Thyroid gland (tissue), 4 donors: ENCODE measurements at regions not wholly inside any gene's neighbourhood (a gene's known extent, or its start where the extent isn't known, plus 50 kb on each side); places are given as distances from the start of the nearest gene placed in this dataset.

Experiments
- DNase-seq, 2 donors: peaks; one replicate each; pipeline ENCODE4 v3.0.0-alpha.2; 2019
- H3K27ac ChIP-seq, 3 donors: fragments of 200-600 bp; sonication (generic); 1 replicate in 2 of 3; 2 replicates in 1 of 3; pipeline ENCODE4 v1.5.1; 2016 to 2019; ENCODE audit warnings: mild to moderate bottlenecking in 1 of 3, moderate library complexity in 1 of 3
- H3K27me3 ChIP-seq: fragments of 200-600 bp; sonication (generic); one replicate; pipeline ENCODE4 v1.5.1; 2019
- H3K36me3 ChIP-seq, 2 donors: fragments of 200-600 bp; sonication (generic); one replicate each; pipeline ENCODE4 v1.5.1; 2016 to 2019
- H3K4me1 ChIP-seq, 2 donors: fragments of 200-600 bp; sonication (generic); one replicate each; pipeline ENCODE4 v1.5.1; 2017 to 2019
- H3K4me3 ChIP-seq, 3 donors: fragments of 200-600 bp; sonication (generic); replicated peaks in 1 of 3; 1 replicate in 2 of 3; 2 replicates in 1 of 3; pipeline ENCODE4 v1.5.1; 2016; ENCODE audit warnings: mild to moderate bottlenecking in 1 of 3
- H3K9me3 ChIP-seq: fragments of 200-600 bp; sonication (generic); one replicate; pipeline ENCODE4 v1.5.1; 2017
- POLR2A ChIP-seq, 2 donors: fragments of 450-650 bp; IDR thresholded peaks; one replicate each; pipeline ENCODE4 v1.6.1; 2017; ENCODE audit warnings: antibody characterized with exemption in 2 of 2, mild to moderate bottlenecking in 2 of 2, moderate library complexity in 1 of 2
- WGBS, 2 donors: methylation state at CpG; one replicate each; pipeline ENCODE4 v1.1.5; 2017; 5-methylcytosine and 5-hydroxymethylcytosine counted together
- intact Hi-C: fragments of 100-400 bp; cut with DNase I; formaldehyde crosslinking; loops from one replicate; pipeline ENCODE4 v1.15.1; 2023
- TF ChIP-seq, protein P1 (sequence below), 6 experiments: fragments of 200-600 bp in 3 of 6; fragments of 450-650 bp in 3 of 6; sonication (generic) in 3 of 6; IDR thresholded peaks; one replicate each; pipeline ENCODE4 v1.5.1; 2016 to 2019; ENCODE audit warnings: antibody characterized with exemption in 6 of 6, mild to moderate bottlenecking in 2 of 6, inconsistent platforms in 1 of 6, moderate library complexity in 1 of 6

DNA sequence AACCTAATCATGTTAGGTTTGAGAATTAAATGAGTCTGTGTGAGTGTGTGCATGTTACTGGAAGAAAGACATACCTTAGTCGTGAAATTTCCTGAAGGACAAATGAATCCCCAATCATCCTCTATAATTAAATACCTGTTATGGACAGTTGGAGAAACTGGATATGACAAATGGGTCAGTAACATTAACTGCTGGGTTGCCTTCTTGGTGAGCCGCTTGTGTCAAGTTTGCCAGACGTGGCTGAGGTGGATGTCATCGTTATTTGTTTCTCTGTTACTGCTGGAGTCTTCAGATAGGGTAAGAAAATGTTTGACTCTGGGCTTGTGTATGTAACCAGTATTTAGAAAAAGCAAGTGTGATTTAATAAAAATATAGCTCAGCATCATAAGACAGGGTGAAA, 131.6 kb downstream of the CAND1 start:
- intact Hi-C loops = no loop called here
- Histone ChIP-seq H3K27me3 (no peaks in the 10 kb centered on the region), H3K36me3 (no peaks in the 10 kb centered on the region), H3K9me3 (no peaks in the 10 kb centered on the region), H3K27ac (no peak overlapping the region), H3K4me3 (no peak overlapping the region), H3K4me1 (no peaks in the 10 kb centered on the region)
- 93 to 94% methylated on average over 4 of the region's 4 CpGs for WGBS, 2 donors
- TF ChIP-seq, protein P1, sequence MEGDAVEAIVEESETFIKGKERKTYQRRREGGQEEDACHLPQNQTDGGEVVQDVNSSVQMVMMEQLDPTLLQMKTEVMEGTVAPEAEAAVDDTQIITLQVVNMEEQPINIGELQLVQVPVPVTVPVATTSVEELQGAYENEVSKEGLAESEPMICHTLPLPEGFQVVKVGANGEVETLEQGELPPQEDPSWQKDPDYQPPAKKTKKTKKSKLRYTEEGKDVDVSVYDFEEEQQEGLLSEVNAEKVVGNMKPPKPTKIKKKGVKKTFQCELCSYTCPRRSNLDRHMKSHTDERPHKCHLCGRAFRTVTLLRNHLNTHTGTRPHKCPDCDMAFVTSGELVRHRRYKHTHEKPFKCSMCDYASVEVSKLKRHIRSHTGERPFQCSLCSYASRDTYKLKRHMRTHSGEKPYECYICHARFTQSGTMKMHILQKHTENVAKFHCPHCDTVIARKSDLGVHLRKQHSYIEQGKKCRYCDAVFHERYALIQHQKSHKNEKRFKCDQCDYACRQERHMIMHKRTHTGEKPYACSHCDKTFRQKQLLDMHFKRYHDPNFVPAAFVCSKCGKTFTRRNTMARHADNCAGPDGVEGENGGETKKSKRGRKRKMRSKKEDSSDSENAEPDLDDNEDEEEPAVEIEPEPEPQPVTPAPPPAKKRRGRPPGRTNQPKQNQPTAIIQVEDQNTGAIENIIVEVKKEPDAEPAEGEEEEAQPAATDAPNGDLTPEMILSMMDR (IDR thresholded peaks at IDR 0.05) = no peak
- TF ChIP-seq POLR2A (IDR thresholded peaks at IDR 0.05) = no peak
- DNase-seq = no peak

DNA sequence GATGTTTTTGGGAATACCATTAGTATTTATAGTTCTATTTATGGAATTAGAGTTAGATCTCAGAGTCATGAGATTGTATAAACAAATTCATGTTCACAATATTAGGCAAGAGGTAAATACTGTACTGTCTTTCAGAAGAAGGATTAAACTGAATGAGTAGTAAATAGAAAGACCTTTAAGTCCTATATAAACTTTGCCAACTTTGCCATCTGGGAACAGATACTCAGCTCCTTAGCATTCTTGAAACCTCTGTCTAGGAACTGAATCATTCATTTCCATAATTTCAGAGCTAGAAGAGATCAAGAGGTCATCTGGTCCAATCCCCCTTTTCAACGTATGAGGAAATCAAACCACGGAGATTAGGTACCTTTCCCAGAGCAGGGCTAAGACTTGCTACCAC, 141.1 kb downstream of the CAND1 start:
- Histone ChIP-seq H3K27me3 (no peaks in the 10 kb centered on the region), H3K27ac (no peak overlapping the region), H3K36me3 (no peaks in the 10 kb centered on the region), H3K4me1 (no peaks in the 10 kb centered on the region), H3K4me3 (no peak overlapping the region), H3K9me3 (no peaks in the 10 kb centered on the region)
- intact Hi-C loops = no loop called here
- DNase-seq = no peak
- 66 to 67% methylated on average over 2 of the region's 2 CpGs for WGBS, 2 donors
- TF ChIP-seq, protein P1 (IDR thresholded peaks at IDR 0.05) = no peak
- TF ChIP-seq POLR2A (IDR thresholded peaks at IDR 0.05) = no peak

DNA sequence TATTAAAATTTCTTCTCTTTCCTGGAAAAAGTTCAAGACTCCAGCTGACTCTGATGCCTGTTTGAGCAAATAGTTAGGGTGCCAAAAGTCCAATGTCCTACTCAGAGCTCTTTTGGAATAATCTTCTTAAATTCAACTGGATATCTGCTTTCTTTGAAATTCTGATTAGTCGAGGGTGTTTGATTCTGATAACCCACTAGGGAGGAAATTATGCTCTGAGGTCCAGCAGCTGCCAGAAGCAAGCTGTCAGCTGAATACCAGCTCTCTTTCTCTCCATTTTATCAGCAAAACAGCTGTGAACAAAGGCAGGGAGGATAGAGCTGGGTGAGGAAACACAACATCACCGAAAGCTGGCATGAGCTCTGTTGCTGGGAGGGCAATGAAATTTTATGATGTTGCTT, 141.5 kb downstream of the CAND1 start:
- TF ChIP-seq, protein P1 (IDR thresholded peaks at IDR 0.05) = no peak
- TF ChIP-seq POLR2A (IDR thresholded peaks at IDR 0.05) = no peak
- no peak overlapping the region for H3K27ac ChIP-seq
- H3K4me3 ChIP-seq = no peak overlapping the region
- H3K4me1 ChIP-seq = no peaks in the 10 kb centered on the region
- no peaks in the 10 kb centered on the region for H3K27me3 ChIP-seq
- DNase-seq = no peak
- intact Hi-C loops = no loop called here
- H3K9me3 ChIP-seq = no peaks in the 10 kb centered on the region
- 56 to 67% methylated on average over 2 of the region's 2 CpGs for WGBS, 2 donors
- no peaks in the 10 kb centered on the region for H3K36me3 ChIP-seq

DNA sequence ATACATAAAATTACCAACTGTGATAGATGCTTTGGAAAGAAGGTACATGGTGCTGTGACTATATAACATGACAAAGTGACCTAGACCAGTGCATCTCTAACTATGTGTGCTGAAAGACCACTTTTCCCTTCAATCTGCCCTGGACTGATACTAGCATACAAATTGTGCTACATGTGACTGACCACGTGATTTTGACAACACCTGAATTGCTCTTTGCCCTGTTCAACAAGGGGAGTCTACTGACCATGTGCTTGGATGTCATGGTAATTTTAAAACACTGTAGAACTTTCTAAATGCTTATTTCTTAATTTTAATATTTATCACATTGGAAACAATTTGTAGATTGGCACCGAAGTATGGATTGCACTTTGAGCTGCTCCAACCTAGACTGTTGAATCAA, 142.4 kb downstream of the CAND1 start:
- Histone ChIP-seq H3K36me3 (no peaks in the 10 kb centered on the region), H3K27ac (no peak overlapping the region), H3K4me3 (no peak overlapping the region), H3K4me1 (no peaks in the 10 kb centered on the region), H3K27me3 (no peaks in the 10 kb centered on the region), H3K9me3 (no peaks in the 10 kb centered on the region)
- intact Hi-C loops = no loop called here
- 67 to 85% methylated on average over 2 of the region's 2 CpGs for WGBS, 2 donors
- no peak for TF ChIP-seq POLR2A (IDR thresholded peaks at IDR 0.05)
- TF ChIP-seq, protein P1 (IDR thresholded peaks at IDR 0.05) = no peak
- no peak for DNase-seq

DNA sequence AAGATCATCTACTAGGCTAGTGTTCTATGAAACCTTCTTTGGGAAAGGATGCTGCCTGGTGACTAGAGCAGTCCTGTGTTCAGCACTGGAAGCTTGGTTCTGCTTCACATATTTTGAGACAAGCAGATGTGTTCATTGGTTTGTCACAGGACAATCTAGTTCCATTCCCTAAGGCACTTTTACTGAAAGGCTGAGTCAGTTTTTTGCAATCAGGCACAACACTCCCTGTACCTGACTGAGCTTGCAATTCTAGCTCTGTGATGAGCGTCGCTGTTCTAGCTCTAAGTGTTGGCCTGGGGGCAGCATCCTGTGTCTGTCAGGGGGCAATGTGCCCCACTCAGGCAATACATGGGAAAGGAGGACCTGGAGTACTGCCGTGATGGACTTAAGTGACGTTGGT, 144.4 kb downstream of the CAND1 start:
- intact Hi-C loops = no loop called here
- 77 to 81% methylated on average over 4 of the region's 4 CpGs for WGBS, 2 donors
- H3K27ac ChIP-seq = no peak overlapping the region
- H3K27me3 ChIP-seq = no peaks in the 10 kb centered on the region
- no peaks in the 10 kb centered on the region for H3K36me3 ChIP-seq
- DNase-seq = no peak
- H3K4me3 ChIP-seq = no peak overlapping the region
- H3K9me3 ChIP-seq = no peaks in the 10 kb centered on the region
- H3K4me1 ChIP-seq = no peaks in the 10 kb centered on the region
- no peak for TF ChIP-seq POLR2A (IDR thresholded peaks at IDR 0.05)
- TF ChIP-seq, protein P1 (IDR thresholded peaks at IDR 0.05) = no peak
